ENCODE measurements at regions not wholly inside any gene's neighbourhood (a gene's known extent, or its start where the extent isn't known, plus 50 kb on each side); places are given as distances from the start of the nearest gene placed in this dataset.

DNA sequence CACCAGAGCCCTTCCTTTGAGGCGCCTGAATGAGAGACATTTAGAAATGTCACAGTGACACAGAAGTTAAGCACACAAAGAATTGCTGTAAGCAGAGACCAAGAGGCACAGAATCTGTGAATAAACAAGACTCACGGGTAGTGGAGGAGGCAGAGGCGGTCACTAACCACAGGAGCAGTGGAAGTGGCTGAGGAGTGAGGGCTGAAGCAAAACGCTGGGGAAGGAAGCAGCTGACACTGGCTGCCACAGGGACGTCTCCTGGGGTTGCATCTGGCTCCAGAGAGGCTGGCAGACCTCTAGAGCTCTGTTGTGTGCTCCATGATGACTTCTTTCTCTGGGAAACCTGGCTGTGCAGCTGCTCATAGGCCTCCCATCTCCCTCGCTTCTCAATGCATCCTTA is 65.0 kb upstream of the SLC2A12 start:
- DNase-seq (ENCODE audit: low read depth) = peak; percentile 93

DNA sequence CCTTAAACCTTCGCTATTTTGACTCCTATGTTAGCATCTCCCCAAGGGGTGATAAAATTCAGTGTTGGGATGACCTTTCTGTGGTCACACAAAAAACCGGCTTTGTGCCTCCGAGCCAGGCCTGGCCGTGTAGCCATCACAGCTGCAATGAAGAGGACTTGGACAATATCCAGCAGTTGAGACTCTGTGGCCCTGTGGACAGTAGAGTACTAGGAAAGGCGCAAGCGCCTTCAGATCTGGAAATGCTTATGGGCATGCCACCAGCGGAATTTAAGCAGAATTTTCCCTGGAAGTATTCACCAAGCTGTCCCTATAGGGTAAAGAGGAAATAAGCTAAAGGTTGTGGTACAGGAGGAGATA is 63.3 kb upstream of the SLC2A12 start:
- DNase-seq (ENCODE audit: low read depth) = peak; percentile 64

DNA sequence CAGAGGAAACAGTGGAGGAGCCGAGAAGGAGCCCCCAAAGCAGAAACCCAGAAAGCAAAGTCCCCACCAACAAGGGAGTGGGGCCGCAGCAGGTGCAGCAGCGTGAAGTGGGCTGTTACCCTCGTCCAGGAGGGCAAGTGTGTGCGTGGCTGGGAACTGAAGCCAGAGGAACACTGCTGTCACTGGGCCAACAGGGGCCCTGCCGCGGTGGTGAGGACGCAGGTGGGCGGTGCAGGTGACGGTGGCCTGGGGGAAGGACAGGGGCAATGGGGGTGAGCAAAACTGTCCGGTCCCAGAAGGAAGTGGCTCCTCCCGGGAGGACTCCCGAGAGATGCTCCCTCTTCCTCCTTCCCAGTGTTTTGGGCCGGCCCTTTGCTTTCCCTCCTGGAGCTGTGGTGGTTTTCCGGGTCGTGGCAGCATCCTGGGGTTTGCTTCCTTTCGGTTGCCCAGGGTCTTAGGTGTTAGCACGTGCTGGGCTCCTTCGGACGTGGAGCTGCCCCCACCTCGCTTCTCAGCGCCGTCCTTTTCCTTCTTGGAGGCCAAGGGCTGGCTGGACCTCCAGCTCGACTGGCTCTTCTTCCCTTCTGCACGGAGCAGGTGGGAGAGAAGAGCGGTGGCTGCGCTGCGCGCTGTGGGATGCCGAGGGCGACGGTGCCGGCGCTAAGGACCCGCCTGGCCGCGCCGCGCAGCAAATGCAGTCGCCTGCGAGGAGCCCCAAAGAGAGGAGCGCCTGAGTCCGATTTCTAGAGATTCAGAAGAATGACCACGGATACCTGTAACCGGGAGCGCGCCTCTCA is 62.7 kb upstream of the SLC2A12 start:
- DNase-seq (ENCODE audit: low read depth) = no peak

DNA sequence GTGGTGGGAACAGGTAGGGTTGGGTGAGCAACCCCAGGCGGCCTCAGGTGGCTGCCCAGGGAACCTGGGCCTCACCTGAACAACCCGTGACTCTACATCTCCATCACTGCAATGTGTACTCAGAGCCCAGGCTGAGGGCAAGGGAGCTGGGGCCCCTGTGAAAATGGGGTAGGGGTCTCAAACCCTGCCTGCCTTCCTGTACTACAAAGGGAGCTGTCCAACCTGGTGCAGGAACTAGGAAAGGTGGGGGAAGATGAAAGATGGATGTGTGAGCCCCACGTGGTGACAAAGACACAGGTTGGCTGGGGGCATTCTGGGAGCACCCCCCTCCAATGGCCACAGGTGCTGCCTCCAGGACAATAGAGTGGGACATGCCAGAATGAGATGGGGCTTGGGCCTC is 62.1 kb upstream of the SLC2A12 start:
- no peak for DNase-seq (ENCODE audit: low read depth)

DNA sequence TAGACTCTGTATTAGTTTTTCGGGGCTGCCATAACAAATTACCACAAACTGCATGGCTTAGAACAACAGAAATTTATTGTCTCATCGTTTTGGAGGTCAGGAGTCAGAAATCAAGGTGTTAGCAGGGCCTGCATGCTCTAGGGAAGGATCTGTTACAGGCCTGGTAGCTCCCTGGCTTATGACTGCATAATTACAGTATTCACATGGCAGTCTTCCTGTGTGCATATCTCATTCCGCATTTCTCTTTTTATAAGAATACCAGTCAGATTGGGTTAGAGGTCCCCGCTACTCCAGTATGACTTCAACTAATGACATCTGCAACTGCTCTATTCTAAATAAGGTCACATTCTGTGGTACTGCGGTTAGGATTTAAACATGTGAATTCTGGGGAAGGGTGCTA is 59.3 kb upstream of the SLC2A12 start:
- DNase-seq (ENCODE audit: low read depth) = no peak

DNA sequence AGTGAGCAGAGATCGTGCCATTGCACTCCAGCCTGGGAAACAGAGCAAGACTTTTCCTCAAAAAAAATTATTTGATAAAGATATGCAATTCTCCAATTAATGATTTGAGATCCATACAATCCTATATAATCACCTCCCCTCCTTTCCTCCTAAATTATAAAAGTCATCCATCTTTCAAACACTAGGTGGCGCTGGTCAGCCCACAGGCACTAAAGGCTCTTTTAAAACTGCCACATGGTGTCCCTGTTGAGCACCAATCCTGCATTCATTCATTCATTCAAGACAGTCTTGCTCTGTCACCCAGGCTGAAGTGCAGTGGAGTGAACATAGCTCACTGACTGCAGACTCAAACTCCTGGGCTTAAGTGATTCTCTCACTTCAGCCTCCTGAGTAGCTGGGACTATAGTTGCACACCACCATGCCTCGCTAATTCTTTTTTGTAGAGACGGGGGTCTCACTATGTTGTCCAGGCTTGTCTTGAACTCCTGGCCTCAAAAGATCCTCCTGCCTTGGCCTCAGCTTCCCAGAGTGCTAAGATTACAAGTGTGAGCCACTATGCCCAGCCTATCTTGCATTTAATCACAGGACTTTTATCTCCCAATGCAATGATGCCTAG is 58.7 kb upstream of the SLC2A12 start:
- DNase-seq (ENCODE audit: low read depth) = peak; percentile 41

DNA sequence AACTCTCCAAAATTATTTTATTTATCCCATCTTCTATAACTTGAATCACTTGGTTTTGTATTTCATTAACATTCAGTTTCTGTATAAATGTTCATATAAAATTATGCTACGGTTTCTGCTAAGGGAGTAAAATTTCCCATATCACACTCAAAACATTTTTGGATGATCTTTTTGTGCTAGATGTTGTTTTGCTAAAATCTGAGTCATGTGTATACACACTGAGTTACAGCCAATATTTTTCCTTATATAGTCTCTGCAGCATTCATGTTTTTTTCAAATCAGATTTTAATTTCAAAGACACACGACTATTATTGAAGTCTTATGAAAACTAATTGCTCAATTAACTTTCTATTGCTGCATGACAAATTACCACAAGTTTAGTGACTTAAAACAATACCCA is 54.3 kb upstream of the SLC2A12 start:
- DNase-seq (ENCODE audit: low read depth) = no peak

DNA sequence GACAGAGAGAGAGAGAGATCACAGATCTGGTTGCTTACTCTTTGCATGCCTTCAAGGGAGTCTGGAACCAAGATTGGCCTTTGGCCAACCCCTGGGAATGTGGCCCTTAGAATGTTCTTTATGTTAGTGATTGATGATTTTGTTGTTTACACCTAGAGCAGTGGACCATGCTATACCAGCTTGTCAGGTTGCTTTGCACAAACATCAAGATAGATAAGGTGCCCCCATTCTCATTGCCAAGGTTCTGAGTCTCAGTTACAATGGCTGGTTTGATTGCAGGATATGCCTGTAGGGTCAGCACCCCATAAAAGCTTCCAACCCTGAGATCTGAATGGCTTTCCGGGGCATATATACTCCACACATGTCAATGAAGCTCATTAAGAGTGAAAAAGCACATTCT is 53.5 kb upstream of the SLC2A12 start:
- DNase-seq (ENCODE audit: low read depth) = no peak

DNA sequence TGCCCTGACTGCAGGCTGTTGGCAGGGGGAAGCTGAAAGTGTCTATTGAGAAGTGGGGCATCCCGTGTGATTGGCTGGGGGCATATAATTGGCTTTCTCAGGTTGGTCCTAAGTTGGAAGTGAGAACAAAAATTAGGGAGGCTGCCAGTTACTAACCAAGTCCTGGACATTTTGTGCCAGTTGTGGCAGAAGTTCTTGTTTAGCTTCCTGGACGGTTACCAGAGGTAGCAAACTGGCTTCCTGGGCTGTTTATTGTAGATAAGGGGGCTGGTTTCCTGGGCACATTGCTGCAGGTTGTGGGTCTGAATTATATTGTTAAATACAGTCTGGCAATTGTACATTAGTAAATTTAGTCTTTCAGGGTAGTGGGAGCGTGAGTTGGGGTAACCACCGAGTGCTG is 50.6 kb upstream of the SLC2A12 start:
- DNase-seq (ENCODE audit: low read depth) = no peak

All from myocyte (in vitro differentiated cells).